ENCODE measurements at regions not wholly inside any gene's neighbourhood (a gene's known extent, or its start where the extent isn't known, plus 50 kb on each side); places are given as distances from the start of the nearest gene placed in this dataset.

DNA sequence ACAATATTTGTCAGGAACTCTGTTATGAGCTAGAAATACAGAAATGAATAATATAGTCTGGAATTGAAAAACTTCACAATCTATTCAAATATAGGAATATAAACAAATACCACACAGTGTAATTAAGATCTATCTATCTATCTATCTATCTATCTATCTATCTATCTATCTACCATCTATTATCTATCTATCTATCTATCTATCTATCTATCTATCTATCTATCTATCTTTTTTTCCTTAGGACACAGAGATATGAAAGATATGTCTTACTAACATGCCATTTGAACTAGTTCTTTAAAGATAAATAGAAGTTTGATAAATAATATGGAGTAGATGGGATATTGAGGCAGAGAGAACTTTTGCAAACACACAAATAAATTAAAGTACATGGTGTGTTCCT lies 357.8 kb downstream of the PARP8 start:
- in situ Hi-C loops (cut with MboI; ENCODE audit: low sequenced_read_pairs) = no loop called here

DNA sequence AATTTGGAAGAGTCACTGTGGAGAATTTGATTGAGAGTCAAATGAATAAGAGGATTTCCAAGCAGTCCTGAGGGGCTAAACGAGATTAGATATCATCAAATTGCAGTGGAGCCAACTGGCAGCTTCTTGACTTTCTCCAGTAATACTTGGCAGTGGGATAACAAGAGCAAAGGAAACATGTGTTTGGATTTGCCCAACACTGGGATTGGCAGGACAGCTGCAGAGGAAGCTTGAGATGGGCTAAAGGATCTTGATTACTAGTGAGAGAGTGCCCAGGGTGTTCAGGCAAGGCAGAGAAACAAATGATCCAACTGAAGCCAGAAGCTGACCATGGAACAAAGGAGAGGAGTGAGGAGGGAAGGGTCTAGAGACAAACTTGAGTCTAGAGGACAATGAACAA lies 356.0 kb upstream of the ISL1 start:
- in situ Hi-C loops (cut with MboI; ENCODE audit: low sequenced_read_pairs) = no loop called here

DNA sequence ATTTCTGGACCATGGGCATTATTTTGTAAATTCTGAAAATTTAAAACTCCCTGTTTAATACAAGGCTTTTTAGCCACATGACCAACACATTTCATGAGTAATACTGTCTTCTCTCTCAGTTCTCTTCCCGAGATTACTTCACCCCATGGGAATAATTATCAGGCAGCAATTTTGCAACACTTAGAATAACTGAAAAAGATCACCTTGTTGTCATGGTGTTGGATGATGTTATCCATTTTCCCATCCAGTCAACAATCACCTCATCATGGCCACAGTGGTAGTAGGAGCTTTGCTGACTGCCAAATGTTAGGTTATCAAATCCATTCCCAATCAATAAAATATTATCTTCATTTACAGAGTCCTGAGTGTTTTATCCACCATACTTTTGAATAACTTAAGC lies 354.9 kb upstream of the ISL1 start:
- in situ Hi-C loops (cut with MboI; ENCODE audit: low sequenced_read_pairs) = no loop called here

DNA sequence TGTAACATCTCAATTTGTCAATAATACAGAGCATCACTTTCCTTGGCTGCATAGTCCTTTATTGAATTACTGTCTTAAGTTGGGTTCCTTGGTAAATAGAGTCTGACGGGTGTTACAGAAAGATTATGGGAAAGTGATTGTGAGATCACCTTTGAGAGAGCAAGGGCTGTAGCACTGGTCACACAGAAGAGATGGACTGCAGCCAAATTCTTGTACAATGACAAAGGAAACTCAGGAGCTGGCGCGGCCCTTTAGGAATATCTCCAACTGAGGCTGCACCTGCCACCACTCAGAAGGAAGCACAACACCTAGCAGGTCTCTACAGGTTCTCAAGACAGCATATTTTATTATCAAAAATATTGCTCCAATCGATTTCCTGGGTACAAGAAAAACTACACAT lies 350.0 kb upstream of the ISL1 start:
- in situ Hi-C loops (cut with MboI; ENCODE audit: low sequenced_read_pairs) = no loop called here

DNA sequence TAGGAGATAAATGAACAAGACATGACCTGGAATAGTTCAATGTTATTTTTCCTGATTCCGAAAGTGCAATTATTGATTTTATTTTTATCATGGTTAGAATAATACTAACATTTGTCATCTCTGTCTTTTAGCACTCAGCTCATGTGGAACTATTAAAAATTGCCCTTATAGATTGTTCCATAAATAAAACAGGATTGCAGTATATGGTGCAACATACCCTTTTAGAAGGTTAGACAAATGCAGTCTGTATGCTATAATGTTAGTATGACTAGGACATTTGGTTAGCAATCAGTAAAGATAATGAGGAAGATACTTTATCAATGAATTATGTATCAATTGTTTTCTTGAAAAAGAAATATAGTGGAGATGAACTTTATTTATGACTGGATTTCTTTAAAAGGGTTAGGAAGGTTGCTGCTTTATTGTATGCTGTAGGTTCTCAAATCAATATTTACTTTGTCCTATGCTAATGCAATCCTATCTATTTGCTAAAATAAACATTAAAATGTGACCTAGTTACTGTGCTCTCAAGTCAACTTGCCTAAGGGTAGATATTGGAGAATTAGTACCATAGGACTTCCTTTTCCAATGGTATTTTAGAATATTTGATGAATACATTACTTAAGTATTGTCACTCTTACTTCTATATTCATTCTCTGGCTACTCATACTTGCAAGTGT lies 348.9 kb upstream of the ISL1 start:
- in situ Hi-C loops (cut with MboI; ENCODE audit: low sequenced_read_pairs) = no loop called here

DNA sequence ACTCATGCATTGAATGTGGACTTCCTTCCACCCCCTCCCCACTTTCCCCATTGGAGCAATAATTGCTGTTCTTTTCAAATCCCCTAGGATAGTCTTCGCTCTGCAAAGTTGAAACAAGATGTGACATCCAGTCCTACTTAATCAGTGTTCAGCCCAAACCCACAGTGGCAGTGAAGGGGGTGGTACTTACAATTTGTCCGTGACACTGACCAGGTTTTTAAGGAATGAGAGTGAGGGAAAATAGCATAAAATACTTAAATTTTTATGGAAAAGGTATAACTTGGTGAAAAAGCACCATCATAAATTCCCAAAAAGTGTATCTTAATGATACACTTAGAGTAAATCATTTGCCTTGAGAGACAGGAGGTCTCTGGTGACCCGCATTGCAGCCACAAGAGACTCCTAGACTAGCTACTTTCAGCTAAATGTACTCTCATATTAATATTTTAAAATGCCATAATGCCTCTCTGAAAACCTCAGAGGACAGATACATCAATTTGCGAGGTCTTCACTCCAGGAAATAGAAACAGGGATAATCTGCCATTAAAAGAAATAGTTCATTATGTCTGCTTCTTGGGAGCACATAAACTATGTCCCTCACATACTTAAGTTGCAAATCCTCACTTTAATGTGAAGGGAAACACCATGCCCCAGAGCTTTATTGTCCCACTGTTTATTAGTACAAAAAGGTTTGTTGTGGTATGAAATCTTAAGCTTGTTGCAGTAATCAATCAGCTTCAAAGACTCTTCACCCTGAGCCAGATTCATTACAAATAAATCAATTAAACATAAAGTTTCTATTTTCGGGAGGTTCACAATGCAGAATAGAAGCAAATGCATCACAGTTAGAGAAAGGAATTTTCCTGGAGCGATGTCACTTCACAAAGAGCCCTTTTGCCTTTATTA lies 343.6 kb upstream of the ISL1 start:
- in situ Hi-C loops (cut with MboI; ENCODE audit: low sequenced_read_pairs) = no loop called here

DNA sequence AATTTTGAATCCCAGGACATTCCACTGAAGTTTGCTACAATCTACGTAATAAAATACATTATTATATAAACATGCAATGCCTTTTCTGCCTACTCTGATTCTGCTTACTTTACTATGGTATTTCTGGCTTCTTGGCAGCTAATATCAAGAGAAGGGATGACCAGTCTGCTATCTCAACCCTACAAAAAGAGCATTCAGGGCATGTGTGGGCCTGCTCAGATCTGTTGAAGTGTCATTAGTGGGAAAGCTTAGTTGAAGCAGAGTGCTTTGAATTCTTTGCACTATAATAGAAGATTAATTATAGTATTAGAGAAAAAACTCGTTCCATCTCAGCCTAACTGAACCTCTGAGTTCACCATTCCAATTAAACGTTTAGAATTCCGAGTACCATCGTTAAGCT lies 339.5 kb upstream of the ISL1 start:
- in situ Hi-C loops (cut with MboI; ENCODE audit: low sequenced_read_pairs) = no loop called here

DNA sequence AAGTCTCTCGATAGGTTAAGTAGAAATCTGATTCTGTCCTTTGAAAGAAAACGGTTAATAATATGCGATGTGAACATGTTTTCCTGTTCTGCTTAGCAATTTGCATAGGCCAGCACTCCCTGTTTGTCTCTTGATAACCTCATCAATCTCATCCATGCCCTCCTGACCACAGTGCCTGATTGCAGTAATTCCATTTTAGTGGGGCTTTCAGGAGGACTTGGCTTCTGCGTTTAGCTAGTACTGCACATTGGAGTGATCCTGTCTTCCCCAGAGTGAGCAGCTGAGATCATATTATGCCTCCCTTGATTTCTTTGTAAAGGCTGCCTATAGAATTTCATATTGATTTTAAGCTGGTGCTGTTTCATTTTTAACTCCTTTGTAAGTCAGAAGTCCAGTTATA lies 335.9 kb upstream of the ISL1 start:
- in situ Hi-C loops (cut with MboI; ENCODE audit: low sequenced_read_pairs) = no loop called here

DNA sequence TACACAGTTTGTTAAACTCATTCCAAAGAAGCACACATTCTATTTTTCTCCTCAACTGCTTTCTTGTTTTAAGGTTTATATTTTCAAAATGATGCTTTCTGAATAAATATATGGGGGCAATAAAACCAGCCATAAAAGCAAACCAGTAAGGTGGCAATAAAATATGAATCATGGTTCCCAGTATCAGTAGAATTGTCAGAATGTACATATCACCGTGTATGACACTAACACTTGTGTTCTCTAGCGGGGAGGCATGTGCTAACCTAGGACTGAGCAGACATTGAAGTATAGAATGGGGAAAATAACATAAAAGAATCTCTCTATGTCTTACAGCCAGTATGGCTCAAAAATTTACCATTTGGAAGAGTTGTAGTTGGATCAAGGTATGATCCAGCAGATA lies 329.9 kb upstream of the ISL1 start:
- in situ Hi-C loops (cut with MboI; ENCODE audit: low sequenced_read_pairs) = no loop called here

DNA sequence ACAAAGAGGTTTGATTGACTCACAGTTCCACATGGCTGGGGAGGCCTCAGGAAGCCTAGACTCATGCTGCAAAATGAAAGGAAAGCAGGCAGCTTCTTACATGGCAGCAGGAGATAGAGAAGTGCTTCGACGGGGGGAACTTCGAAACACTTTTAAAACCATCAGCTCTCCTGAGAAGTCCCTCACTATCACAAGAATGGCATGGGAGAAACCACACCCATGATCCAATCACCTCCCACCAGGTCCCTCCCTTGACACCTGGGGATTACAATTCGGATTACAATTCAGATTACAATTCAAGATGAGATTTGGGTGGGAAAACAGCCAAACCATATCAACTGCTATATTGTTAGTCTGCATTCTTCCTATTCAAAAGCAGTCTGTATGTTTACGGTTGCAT lies 322.3 kb upstream of the ISL1 start:
- in situ Hi-C loops (cut with MboI; ENCODE audit: low sequenced_read_pairs) = no loop called here

DNA sequence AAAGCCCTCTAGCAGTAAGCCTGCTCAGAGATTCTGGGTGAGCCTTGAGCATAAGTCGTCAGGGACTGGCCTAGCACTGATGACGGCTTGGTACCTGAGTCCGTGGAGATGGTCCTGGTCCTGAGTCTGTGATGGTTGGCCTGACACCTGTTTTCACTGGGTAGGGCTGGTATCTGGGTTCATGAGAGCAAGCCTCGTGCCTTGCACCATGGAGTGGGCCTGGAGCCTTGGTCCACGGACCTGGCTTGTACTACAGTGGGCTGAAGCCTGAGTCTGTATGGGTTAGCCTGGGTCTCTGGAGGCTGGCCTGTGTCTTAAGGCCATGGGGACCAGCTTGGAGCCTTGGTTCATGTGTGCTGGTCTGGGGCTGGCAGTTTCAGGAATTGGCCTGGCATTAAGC lies 310.3 kb upstream of the ISL1 start:
- in situ Hi-C loops (cut with MboI; ENCODE audit: low sequenced_read_pairs) = no loop called here

DNA sequence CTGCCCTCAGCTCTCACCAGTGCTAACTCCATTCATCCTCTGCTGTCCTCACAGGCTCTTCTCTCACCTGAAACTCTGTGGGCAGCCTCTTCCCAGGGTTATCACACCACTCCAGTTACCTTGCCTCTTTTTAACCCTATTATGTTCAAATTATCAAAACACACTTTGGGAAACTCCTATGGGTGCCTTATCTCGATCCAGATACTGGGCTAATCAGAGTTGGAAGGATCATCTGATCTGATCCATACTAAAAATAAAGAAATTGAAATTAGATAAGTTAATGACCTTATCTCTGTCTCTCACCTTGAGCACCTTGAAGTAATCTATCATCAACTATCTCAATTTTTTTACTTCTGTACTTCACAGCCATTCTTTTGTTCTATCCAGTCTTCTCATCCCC lies 300.5 kb upstream of the ISL1 start:
- in situ Hi-C loops (cut with MboI; ENCODE audit: low sequenced_read_pairs) = no loop called here

DNA sequence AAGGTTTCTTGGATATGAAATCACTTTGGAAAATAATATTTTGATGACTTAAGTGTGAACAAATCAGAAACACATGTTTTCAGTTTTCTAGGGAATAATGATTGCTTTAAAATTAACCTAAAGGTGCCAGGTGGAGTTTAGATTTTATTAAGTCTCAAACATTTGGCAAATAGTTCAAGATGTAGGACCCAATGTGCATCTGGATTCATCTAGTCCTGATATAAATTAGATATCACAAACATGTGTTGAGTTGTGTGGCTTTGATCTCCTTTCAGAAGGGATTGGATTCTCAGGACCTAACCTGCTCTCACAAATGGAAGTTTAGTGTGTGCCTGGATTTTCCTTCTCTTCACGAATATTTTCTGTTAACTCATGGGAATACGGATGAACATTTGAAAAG lies 291.4 kb upstream of the ISL1 start:
- in situ Hi-C loops (cut with MboI; ENCODE audit: low sequenced_read_pairs) = no loop called here

DNA sequence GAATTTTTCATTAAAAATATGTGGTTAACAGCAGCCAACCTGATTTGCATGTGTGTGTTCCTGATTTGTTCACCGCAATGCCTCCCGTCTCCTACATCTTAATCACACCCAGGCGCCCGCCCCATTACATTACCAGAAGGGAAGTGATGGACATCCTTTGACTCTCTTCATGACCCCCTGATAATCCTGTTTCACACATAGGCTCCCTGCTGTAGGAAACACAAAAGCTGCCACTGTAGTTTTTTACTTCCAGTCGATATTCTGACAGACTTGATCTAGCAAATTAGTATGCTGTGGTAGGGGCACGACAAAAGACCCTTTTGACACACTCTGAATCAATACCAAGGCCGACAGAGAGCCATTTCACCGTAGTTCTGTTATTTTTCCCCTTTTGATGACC lies 287.8 kb upstream of the ISL1 start:
- in situ Hi-C loops (cut with MboI; ENCODE audit: low sequenced_read_pairs) = no loop called here

DNA sequence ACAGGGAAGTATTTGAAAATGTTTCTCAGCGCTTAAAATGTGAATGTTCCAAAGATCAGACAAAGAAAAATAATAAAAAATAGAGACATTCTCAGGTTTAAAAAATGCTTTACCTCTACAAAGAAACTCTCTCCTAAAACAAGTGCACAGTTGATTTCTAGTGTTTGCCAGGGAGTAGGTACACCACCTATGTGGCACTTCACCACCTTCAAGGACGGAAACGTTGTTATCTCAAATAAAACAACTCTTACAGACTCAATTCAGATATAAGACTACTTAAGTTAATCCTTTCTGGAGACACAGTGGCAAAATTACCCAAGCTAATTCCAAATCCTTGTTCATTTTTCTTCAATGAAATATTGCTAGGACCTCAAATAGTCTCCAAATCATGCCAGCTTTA lies 286.4 kb upstream of the ISL1 start:
- in situ Hi-C loops (cut with MboI; ENCODE audit: low sequenced_read_pairs) = no loop called here

DNA sequence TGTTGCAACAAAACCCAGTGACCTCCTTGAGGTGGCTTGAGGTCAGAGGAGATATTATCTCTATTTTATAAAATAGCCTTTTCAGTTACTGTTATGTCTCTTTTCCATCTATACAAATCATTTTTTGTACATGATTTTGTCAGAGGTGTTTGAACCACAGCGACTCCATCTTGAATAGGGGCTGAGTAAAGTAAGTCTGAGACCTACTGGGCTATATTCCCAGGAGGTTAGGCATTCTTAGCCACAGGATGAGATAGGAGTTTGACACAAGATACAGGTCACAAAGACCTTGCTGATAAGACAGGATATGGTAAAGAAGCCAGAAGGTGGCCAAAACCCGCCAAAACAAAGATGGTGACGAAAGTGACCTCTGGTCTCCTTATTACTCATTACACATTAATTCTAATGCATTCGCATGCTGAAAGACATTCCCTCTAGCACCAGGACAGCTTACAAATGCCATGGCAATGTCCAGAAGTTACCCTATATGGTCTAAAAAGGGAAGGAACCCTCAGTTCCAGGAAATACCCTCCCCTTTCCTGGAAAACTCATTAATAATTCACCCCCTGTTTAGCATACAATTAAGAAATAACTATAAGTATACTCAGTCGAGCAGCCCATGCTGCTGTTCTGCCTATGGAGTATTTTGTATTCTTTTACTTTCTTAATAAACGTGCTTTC lies 283.9 kb upstream of the ISL1 start:
- in situ Hi-C loops (cut with MboI; ENCODE audit: low sequenced_read_pairs) = no loop called here

DNA sequence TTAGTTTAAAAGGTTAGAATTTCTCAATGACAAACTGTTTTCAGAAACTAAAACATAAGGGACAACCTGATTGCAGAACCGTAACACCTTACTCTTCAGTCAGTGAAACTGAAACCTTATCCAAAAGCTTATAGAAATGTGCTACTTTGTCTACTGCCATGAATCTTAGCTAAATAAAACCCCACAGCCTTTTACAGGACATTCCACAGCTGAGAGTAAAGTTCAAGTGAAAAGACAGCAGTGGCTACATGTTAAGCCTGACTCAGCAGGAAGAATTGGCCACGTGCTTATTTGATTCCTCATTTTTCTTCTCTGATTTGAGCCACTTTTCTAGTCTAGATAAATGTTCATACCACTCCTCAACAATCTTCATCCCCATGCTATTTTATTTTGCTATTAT lies 278.7 kb upstream of the ISL1 start:
- in situ Hi-C loops (cut with MboI; ENCODE audit: low sequenced_read_pairs) = no loop called here

DNA sequence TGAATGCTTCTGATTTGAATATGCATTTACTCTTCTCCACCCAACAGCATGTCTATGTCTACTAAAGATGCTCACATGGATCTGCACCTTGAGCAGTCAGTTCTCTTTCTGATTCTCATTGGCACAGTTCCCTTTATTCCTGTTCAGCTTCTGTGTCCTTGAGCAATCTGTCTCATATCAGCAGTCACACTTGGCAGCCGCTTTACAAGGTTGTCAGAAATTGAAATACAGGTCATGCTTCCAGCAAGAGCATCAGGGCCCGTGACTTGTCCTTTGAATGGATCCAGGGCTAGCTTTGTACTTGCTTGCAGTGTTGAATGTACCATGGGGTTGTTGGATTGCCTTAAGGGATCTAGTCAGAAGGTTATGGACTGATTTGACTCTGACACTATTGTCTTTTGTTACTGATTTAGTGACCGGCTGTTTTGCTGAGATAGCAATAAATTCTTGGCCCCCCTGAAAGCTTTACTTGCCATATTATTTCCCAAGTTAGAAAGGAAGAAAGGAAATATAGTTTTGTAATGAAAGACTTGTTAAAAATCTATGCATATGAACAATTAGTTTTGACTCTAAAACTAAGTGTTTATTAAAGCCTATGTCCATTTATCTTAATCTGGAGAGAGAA lies 273.4 kb upstream of the ISL1 start:
- in situ Hi-C loops (cut with MboI; ENCODE audit: low sequenced_read_pairs) = no loop called here

DNA sequence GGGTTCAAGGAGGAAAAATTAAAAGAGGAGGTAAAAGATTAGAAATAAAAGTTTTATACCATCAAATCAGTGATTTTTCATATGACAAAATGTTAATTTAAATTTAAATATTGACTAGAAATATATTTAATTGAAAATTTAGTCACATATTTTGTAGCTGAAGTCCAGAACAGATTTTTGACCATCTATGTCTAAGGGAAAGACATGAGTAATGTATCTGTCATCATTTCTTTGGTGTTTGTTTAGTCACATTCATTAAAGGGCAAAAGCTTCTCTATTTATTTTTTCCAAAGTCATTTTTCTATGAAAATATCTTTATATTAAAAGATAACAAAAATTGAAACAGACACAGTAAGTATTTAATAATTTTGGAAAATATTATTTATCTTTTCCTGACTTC lies 252.0 kb upstream of the ISL1 start:
- in situ Hi-C loops (cut with MboI; ENCODE audit: low sequenced_read_pairs) = no loop called here

DNA sequence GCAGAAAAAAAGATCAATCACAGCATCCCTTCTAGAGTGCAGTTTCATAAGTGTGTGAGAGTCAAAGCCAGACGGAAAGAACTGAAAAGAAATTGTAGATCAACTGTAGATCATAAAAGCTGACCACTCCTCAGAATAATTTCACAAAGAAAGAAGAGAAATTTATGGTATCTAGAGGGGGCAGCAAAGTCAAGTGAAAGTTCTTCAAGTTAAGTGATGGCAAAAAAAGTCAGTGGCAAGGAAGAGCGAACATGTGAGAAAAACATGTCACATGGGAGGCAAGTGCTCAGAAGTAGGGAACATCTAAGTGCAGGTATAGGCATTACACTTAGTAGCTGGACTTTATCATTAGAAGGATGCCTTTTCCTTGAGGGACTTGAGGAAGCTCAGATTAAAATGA lies 245.1 kb upstream of the ISL1 start:
- in situ Hi-C loops (cut with MboI; ENCODE audit: low sequenced_read_pairs) = no loop called here

DNA sequence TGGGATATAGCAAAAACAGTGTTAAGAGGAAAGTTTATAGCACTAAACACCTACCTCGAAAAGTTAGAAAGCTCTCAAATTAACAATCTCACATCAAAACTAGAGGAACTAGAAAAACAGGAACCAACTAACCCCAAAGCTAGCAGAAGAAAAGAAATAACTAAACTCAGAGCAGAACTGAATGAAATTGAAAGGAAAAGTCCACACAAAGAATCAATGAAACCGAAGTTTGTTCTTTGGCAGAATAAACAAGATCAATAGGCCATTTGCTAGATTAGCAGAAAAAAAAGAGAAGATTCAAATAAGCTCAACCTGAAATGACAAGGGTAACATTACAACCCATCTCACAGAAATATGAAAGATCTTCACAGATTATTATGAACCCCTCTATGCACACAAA lies 234.8 kb upstream of the ISL1 start:
- in situ Hi-C loops (cut with MboI; ENCODE audit: low sequenced_read_pairs) = no loop called here

DNA sequence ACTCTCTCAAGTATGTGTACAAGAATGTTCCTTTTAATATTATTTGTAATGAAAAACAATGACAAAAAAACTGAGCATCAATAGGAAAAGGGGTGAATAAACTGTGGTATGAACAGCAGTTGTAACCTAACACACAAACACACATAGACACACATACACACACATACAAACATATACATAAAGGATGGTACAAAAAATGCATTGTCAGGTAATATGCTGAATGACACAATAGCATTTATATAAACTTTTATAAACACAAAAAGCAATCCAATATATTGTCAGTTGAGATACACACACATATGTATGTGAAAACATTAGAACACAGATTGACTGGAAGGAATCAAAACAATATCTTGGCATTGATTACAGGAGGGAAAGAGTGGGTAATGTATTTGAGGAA lies 227.0 kb upstream of the ISL1 start:
- in situ Hi-C loops (cut with MboI; ENCODE audit: low sequenced_read_pairs) = no loop called here

Data from HL-60/S4 (cell line).